ENCODE measurements at regions not wholly inside any gene's neighbourhood (a gene's known extent, or its start where the extent isn't known, plus 50 kb on each side); places are given as distances from the start of the nearest gene placed in this dataset.

GRCh38 chr4:34943741-34944386 is 1300.5 kb downstream of the ARAP2 start:
- ChIA-PET CTCF (interaction anchor here (1.2 kb wide), 1 partner anchor 8 kb away, joined by 3 read pairs; no protein-coding TSS in a partner anchor), POLR2A (no interaction called here)
- DNase-seq (ENCODE audit: extremely low spot score), result no peak
- TF ChIP-seq, protein P1, sequence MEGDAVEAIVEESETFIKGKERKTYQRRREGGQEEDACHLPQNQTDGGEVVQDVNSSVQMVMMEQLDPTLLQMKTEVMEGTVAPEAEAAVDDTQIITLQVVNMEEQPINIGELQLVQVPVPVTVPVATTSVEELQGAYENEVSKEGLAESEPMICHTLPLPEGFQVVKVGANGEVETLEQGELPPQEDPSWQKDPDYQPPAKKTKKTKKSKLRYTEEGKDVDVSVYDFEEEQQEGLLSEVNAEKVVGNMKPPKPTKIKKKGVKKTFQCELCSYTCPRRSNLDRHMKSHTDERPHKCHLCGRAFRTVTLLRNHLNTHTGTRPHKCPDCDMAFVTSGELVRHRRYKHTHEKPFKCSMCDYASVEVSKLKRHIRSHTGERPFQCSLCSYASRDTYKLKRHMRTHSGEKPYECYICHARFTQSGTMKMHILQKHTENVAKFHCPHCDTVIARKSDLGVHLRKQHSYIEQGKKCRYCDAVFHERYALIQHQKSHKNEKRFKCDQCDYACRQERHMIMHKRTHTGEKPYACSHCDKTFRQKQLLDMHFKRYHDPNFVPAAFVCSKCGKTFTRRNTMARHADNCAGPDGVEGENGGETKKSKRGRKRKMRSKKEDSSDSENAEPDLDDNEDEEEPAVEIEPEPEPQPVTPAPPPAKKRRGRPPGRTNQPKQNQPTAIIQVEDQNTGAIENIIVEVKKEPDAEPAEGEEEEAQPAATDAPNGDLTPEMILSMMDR (IDR thresholded peaks at IDR 0.05; ENCODE audit: control extremely low read depth, extremely low read depth, low read depth, missing control alignments), result no peak

GRCh38 chr4:34950926-34951325 is 1293.4 kb downstream of the ARAP2 start:
- ChIA-PET CTCF (no interaction called here), POLR2A (no interaction called here)
- TF ChIP-seq, protein P1 (IDR thresholded peaks at IDR 0.05; ENCODE audit: control extremely low read depth, extremely low read depth, low read depth, missing control alignments), result no peak
- no peak for DNase-seq (ENCODE audit: extremely low spot score)

DNA sequence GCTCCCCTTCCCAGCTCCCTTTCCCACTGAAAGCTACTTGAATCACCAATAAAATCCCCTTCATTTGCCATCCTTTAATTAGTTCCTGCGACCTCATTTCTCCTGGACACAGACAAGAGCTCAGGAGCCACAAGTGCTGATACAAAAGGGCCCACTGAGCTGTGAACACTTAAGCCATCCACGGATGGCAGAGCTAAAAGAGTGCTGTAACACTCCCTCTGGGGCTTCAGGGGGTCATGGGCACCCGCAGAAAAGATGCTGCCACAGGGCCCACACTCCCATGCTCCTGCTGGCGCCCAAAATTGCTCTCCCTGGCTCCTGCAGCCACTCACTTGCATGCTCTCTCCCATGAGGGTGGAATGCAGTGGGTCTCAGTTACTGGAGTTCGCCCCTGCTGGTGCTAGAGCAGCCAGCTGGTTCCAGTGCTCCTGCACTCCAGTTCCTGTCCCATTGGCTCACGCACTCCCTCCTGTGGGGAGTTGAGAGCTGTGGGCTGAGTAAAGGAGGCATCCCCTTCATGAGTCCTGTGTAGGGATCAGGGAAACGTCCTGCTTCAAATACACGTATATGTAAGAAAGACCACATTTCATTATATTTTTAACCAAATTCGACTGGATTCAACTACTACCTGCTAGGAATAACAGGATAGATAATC is 1291.0 kb downstream of the ARAP2 start:
- no peak for DNase-seq (ENCODE audit: extremely low spot score)
- ChIA-PET POLR2A (no interaction called here), CTCF (interaction anchor here (1.4 to 1.5 kb wide), 2 partner anchors 11 to 12 kb away, joined by 3 to 4 read pairs; no protein-coding TSS in a partner anchor)
- TF ChIP-seq, protein P1 (IDR thresholded peaks at IDR 0.05; ENCODE audit: control extremely low read depth, extremely low read depth, low read depth, missing control alignments), result no peak

- POLR2A ChIA-PET, result no interaction called here
- TF ChIP-seq, protein P1 (IDR thresholded peaks at IDR 0.05; ENCODE audit: control extremely low read depth, extremely low read depth, low read depth, missing control alignments), result no peak
- CTCF ChIA-PET, result interaction anchor here (1.6 kb wide), 1 partner anchor 12 kb away, joined by 4 read pairs; no protein-coding TSS in a partner anchor
- no peak for DNase-seq (ENCODE audit: extremely low spot score)
Observed at GRCh38 chr4:34964613-34965012, 1279.7 kb downstream of the ARAP2 start.

DNA sequence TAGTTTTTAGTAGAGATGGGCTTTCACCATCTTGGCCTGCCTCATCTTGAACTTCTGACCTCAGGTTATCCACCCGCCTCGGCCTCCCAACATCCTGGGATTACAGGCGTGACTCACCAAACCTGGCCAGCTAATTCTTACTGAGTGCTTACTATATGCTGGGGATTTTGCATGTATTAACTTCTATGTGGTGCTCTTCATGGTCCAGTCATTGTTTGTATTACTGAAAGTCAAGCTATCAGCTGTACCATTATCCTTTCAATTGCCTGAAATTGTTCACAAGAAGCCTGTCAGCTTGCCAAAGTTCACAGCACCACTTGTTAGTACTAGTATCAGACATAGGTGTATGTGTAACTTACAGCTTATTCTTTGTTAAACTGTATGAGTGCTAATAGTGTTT is 1272.1 kb downstream of the ARAP2 start:
- TF ChIP-seq, protein P1 (IDR thresholded peaks at IDR 0.05; ENCODE audit: control extremely low read depth, extremely low read depth, low read depth, missing control alignments), result no peak
- DNase-seq (ENCODE audit: extremely low spot score), result no peak
- CTCF ChIA-PET, result no interaction called here
- POLR2A ChIA-PET, result no interaction called here

DNA sequence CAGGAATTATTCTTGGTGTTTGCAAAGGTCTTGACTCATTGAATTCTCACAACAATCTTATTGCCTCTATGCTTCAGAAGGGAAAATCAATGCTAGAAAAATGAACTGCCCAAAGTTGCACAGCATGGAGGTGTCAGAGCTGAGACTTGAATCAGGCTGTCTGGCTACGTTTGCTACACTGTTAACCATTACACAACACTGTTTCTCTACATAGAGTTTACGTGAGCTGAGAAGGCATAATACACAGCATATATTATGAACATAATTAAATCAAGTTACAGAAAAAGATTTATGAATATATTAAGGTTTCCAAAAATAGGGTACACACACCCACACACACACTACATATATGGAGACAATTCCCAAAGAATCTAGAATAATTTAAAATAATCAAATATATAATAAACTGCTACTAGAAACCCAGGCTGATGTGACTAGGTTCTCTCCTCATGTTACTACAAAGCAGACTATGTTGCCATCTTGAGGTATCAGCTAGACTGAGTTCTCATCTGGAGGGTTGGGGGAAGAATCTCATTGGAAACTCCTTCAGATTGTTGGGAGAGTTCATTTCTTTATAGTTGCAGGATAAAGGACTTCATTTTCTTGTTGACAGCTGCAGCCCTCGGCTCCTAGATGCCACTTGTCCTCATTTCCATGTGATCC is 1270.5 kb downstream of the ARAP2 start:
- POLR2A ChIA-PET, result no interaction called here
- TF ChIP-seq, protein P1 (IDR thresholded peaks at IDR 0.05; ENCODE audit: control extremely low read depth, extremely low read depth, low read depth, missing control alignments), result no peak
- DNase-seq (ENCODE audit: extremely low spot score), result no peak
- CTCF ChIA-PET, result interaction anchor here (0.9 kb wide), 1 partner anchor 86 kb away, joined by 3 read pairs; no protein-coding TSS in a partner anchor
